HEK293 (cell line): ENCODE measurements at regions not wholly inside any gene's neighbourhood (a gene's known extent, or its start where the extent isn't known, plus 50 kb on each side); places are given as distances from the start of the nearest gene placed in this dataset.

Experiments
- CTCF ChIA-PET: fragments of 350-600 bp; formaldehyde crosslinking; extraction: SDS; loops from one replicate; lab custom pipeline; 2021; ENCODE audit warnings: antibody characterized with exemption; lab: Yijun Ruan, JAX
- POLR2A ChIA-PET: fragments of 300-600 bp; formaldehyde crosslinking; extraction: SDS; loops from one replicate; lab custom pipeline; 2020; ENCODE audit warnings: antibody characterized with exemption, inconsistent platforms; lab: Yijun Ruan, JAX
- H3K27ac ChIP-seq: fragments of 200-500 bp; sonication (Bioruptor generic); 2 replicates; pipeline ENCODE4 v1.5.1; 2014; ENCODE audit warnings: low read depth, low read length, control low read depth, inconsistent platforms; ENCODE audit errors: extremely low read depth
- H3K36me3 ChIP-seq, 2 experiments: fragments of 200-500 bp in 1 of 2; sonication (Bioruptor generic) in 1 of 2; 1 replicate in 1 of 2; 2 replicates in 1 of 2; pipeline ENCODE4 v1.5.1; 2014 to 2017; ENCODE audit warnings: inconsistent platforms in 2 of 2, low read length in 2 of 2; ENCODE audit not compliant: control insufficient read depth in 2 of 2, insufficient read depth in 1 of 2
- H3K4me1 ChIP-seq: fragments of 200-500 bp; sonication (Bioruptor generic); 2 replicates; pipeline ENCODE4 v1.5.1; 2014; ENCODE audit warnings: mild to moderate bottlenecking, low read length, inconsistent platforms; ENCODE audit not compliant: control insufficient read depth, insufficient read depth
- H3K4me3 ChIP-seq: 2 replicates; pipeline ENCODE4 v1.5.1; 2011; ENCODE audit warnings: low read depth, mild to moderate bottlenecking, control low read depth, low read length, moderate library complexity
- H3K9me3 ChIP-seq: fragments of 200-500 bp; sonication (Bioruptor generic); 2 replicates; pipeline ENCODE4 v1.5.1; 2014; ENCODE audit warnings: low read depth, low read length, inconsistent platforms; ENCODE audit not compliant: control insufficient read depth, insufficient read depth
- GFI1B ChIP-seq: fragments of 450-650 bp; formaldehyde crosslinking; IDR thresholded peaks from 2 replicates; pipeline ENCODE4 v1.5.1; 2016; ENCODE audit warnings: missing biosample characterization, missing genetic modification characterization
- HIC1 ChIP-seq: fragments of 450-650 bp; formaldehyde crosslinking; IDR thresholded peaks from 2 replicates; pipeline ENCODE4 v1.5.1; 2016; ENCODE audit warnings: missing biosample characterization, missing genetic modification characterization
- HOXA7 ChIP-seq: sonication (generic); formaldehyde crosslinking; IDR thresholded peaks from 2 replicates; pipeline ENCODE4 v1.8.1; 2022; ENCODE audit warnings: missing genetic modification reagents, borderline replicate concordance
- KLF1 ChIP-seq: fragments of 450-650 bp; formaldehyde crosslinking; IDR thresholded peaks from 2 replicates; pipeline ENCODE4 v1.5.1; 2016; ENCODE audit warnings: missing biosample characterization, missing genetic modification characterization
- KLF9 ChIP-seq: fragments of 450-650 bp; formaldehyde crosslinking; IDR thresholded peaks from 2 replicates; pipeline ENCODE4 v1.5.1; 2016; ENCODE audit warnings: missing biosample characterization, missing genetic modification characterization, low read depth
- PATZ1 ChIP-seq: fragments of 450-650 bp; formaldehyde crosslinking; IDR thresholded peaks from 2 replicates; pipeline ENCODE4 v1.5.1; 2016; ENCODE audit warnings: missing biosample characterization, missing genetic modification characterization
- PRDM4 ChIP-seq: fragments of 450-650 bp; formaldehyde crosslinking; IDR thresholded peaks from 2 replicates; pipeline ENCODE4 v1.5.1; 2017; ENCODE audit warnings: missing biosample characterization, missing genetic modification characterization
- SCRT2 ChIP-seq: fragments of 450-650 bp; formaldehyde crosslinking; IDR thresholded peaks from 2 replicates; pipeline ENCODE4 v1.5.1; 2016; ENCODE audit warnings: missing biosample characterization, missing genetic modification characterization
- ZBTB48 ChIP-seq: fragments of 450-650 bp; formaldehyde crosslinking; IDR thresholded peaks from 2 replicates; pipeline ENCODE4 v1.5.1; 2016; ENCODE audit warnings: missing biosample characterization, missing genetic modification characterization
- ZFP41 ChIP-seq: fragments of 450-650 bp; formaldehyde crosslinking; IDR thresholded peaks from 2 replicates; pipeline ENCODE4 v1.5.1; 2016; ENCODE audit warnings: missing biosample characterization, missing genetic modification characterization, borderline replicate concordance
- ZNF133 ChIP-seq: fragments of 450-650 bp; formaldehyde crosslinking; IDR thresholded peaks from 2 replicates; pipeline ENCODE4 v1.5.1; 2016; ENCODE audit warnings: missing biosample characterization, missing genetic modification characterization
- ZNF221 ChIP-seq: fragments of 450-650 bp; formaldehyde crosslinking; IDR thresholded peaks from 2 replicates; pipeline ENCODE4 v1.5.1; 2017; ENCODE audit warnings: missing biosample characterization, missing genetic modification characterization, borderline replicate concordance
- ZNF280C ChIP-seq: fragments of 450-650 bp; formaldehyde crosslinking; IDR thresholded peaks from 2 replicates; pipeline ENCODE4 v1.5.1; 2016; ENCODE audit warnings: missing biosample characterization, missing genetic modification characterization
- ZNF366 ChIP-seq: fragments of 450-650 bp; formaldehyde crosslinking; conservative IDR thresholded peaks from 2 replicates; pipeline ENCODE4 v1.5.1; 2016; ENCODE audit warnings: missing biosample characterization, missing genetic modification characterization
- ZNF404 ChIP-seq: fragments of 450-650 bp; formaldehyde crosslinking; IDR thresholded peaks from 2 replicates; pipeline ENCODE4 v1.5.1; 2017; ENCODE audit warnings: missing biosample characterization, missing genetic modification characterization
- ZNF529 ChIP-seq: fragments of 450-650 bp; formaldehyde crosslinking; IDR thresholded peaks from 2 replicates; pipeline ENCODE4 v1.5.1; 2017; ENCODE audit warnings: missing genetic modification characterization, missing biosample characterization; ENCODE audit not compliant: insufficient replicate concordance
- ZNF555 ChIP-seq: fragments of 450-650 bp; formaldehyde crosslinking; conservative IDR thresholded peaks from 2 replicates; pipeline ENCODE4 v1.5.1; 2017; ENCODE audit warnings: missing biosample characterization, mild to moderate bottlenecking, missing genetic modification characterization, inconsistent platforms
- ZNF600 ChIP-seq: fragments of 450-650 bp; formaldehyde crosslinking; IDR thresholded peaks from 2 replicates; pipeline ENCODE4 v1.5.1; 2016; ENCODE audit warnings: missing biosample characterization, missing genetic modification characterization
- ZNF654 ChIP-seq: fragments of 450-650 bp; formaldehyde crosslinking; IDR thresholded peaks from 2 replicates; pipeline ENCODE4 v1.5.1; 2016; ENCODE audit warnings: low read depth, missing biosample characterization, missing genetic modification characterization
- ZNF677 ChIP-seq: fragments of 450-650 bp; IDR thresholded peaks from 2 replicates; pipeline ENCODE4 v1.5.0; 2018; ENCODE audit warnings: missing biosample characterization, mild to moderate bottlenecking, missing genetic modification characterization, moderate library complexity
- ZNF830 ChIP-seq: fragments of 450-650 bp; IDR thresholded peaks from 2 replicates; pipeline ENCODE4 v1.5.0; 2018; ENCODE audit warnings: missing biosample characterization, missing genetic modification characterization, low read depth, mild to moderate bottlenecking, moderate library complexity
- ZNF843 ChIP-seq: fragments of 450-650 bp; formaldehyde crosslinking; IDR thresholded peaks from 2 replicates; pipeline ENCODE4 v1.5.1; 2016; ENCODE audit warnings: missing biosample characterization, missing genetic modification characterization
- ZSCAN4 ChIP-seq: fragments of 450-650 bp; formaldehyde crosslinking; IDR thresholded peaks from 2 replicates; pipeline ENCODE4 v1.5.1; 2017; ENCODE audit warnings: missing biosample characterization, missing genetic modification characterization

- no peaks in the 10 kb centered on the region for H3K4me1 ChIP-seq
- TF ChIP-seq HOXA7 (CRISPR knock-in tag) (no peak), ZNF654 (tag by site-specific recombination) (no peak), ZSCAN4 (tag by site-specific recombination) (no peak), ZNF843 (no peak)
- no peaks in the 10 kb centered on the region for H3K9me3 ChIP-seq
- no peaks in the 10 kb centered on the region for H3K36me3 ChIP-seq
- no peak overlapping the region for H3K4me3 ChIP-seq
- POLR2A ChIA-PET, result no interaction called here
- CTCF ChIA-PET, result no interaction called here
- no peak overlapping the region for H3K27ac ChIP-seq
Measured at GRCh38 chr1:65625528-65625927, 167.2 kb upstream of the PDE4B start.

- Histone ChIP-seq H3K36me3 (no peaks in the 10 kb centered on the region), H3K4me3 (no peak overlapping the region), H3K4me1 (peaks cover 3% of the 10 kb centered on the region), H3K27ac (no peak overlapping the region), H3K9me3 (no peaks in the 10 kb centered on the region)
- ChIA-PET CTCF (no interaction called here), POLR2A (no interaction called here)
- TF ChIP-seq PATZ1 (tag by site-specific recombination), result no peak
- TF ChIP-seq KLF9 (tag by site-specific recombination), result no peak
- TF ChIP-seq ZNF133 (tag by site-specific recombination), result no peak
- TF ChIP-seq ZBTB48, result no peak
- TF ChIP-seq ZNF677 (tag by site-specific recombination), result no peak
- no peak for TF ChIP-seq ZFP41 (tag by site-specific recombination)
- TF ChIP-seq HIC1 (tag by site-specific recombination), result no peak
- no peak for TF ChIP-seq ZNF221 (tag by site-specific recombination)
- TF ChIP-seq SCRT2 (tag by site-specific recombination), result no peak
- no peak for TF ChIP-seq ZNF404 (tag by site-specific recombination)
- TF ChIP-seq ZNF843, result no peak
- TF ChIP-seq ZNF529 (tag by site-specific recombination), result no peak
- no peak for TF ChIP-seq ZNF600 (tag by site-specific recombination)
- TF ChIP-seq ZNF366 (tag by site-specific recombination), result no peak
- no peak for TF ChIP-seq ZNF555 (tag by site-specific recombination)
- TF ChIP-seq ZNF280C (tag by site-specific recombination), result no peak
- no peak for TF ChIP-seq KLF1 (tag by site-specific recombination)
- no peak for TF ChIP-seq ZNF830 (tag by site-specific recombination)
- TF ChIP-seq GFI1B (tag by site-specific recombination), result no peak
- no peak for TF ChIP-seq PRDM4 (tag by site-specific recombination)
Measured at GRCh38 chr1:65626003-65626402, 166.7 kb upstream of the PDE4B start.
